Chondrocyte (in vitro differentiated cells): ENCODE measurements at regions not wholly inside any gene's neighbourhood (a gene's known extent, or its start where the extent isn't known, plus 50 kb on each side); places are given as distances from the start of the nearest gene placed in this dataset.

Experiments
- DNase-seq: peaks from one replicate; pipeline ENCODE4 v3.0.0; 2021; ENCODE audit warnings: mixed read lengths, low spot score
- H3K27ac Mint-ChIP-seq: one replicate; pipeline ENCODE4 v1.8.0; 2021; ENCODE audit warnings: mild to moderate bottlenecking, moderate library complexity, mixed read lengths; ENCODE audit not compliant: unreplicated experiment
- H3K27me3 Mint-ChIP-seq: 2 replicates; pipeline ENCODE4 v1.8.0; 2021; ENCODE audit warnings: low read depth, mixed read lengths
- H3K36me3 Mint-ChIP-seq: 2 replicates; pipeline ENCODE4 v1.8.0; 2021; ENCODE audit warnings: low read depth, mixed read lengths
- H3K4me1 Mint-ChIP-seq: 2 replicates; pipeline ENCODE4 v1.8.0; 2021; ENCODE audit warnings: low read depth, mild to moderate bottlenecking, mixed read lengths
- H3K4me3 Mint-ChIP-seq: one replicate; pipeline ENCODE4 v1.8.0; 2021; ENCODE audit warnings: mild to moderate bottlenecking, moderate library complexity, mixed read lengths; ENCODE audit not compliant: unreplicated experiment
- H3K9me3 Mint-ChIP-seq: 2 replicates; pipeline ENCODE4 v1.8.0; 2021; ENCODE audit warnings: low read depth, mixed read lengths
- TF ChIP-seq, protein P1 (sequence below): fragments of 200-600 bp; sonication (generic); IDR thresholded peaks from 2 replicates; pipeline ENCODE4 v1.5.0; 2021; ENCODE audit warnings: antibody characterized with exemption, mild to moderate bottlenecking, moderate library complexity

DNA sequence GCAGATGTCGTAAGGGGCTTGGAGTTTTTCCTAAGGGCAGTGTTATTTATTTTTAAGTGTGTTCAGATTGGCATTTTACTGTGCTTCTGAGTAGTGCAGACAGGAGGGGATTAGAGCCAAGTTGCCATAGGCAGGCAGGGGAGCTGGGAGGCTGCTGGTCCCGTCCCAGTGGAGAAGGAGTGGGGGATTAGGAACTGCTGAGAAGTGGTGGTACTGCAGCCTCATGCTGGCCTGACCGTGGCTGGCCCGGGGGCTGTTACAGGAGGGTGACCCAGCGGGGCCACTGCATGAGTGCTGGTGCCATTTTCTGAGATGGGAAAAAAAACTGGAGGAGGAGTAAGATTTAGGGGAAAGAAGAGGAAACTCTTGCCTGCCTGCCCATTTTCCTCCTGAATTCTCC lies 52.3 kb upstream of the DLK1 start:
- DNase-seq = no peak
- Mint-ChIP-seq H3K9me3 (peaks cover 2% of the 10 kb centered on the region), H3K27ac (no peak overlapping the region), H3K4me1 (peaks cover 40% of the 10 kb centered on the region), H3K36me3 (peaks cover 4% of the 10 kb centered on the region), H3K4me3 (no peak overlapping the region), H3K27me3 (peaks cover 27% of the 10 kb centered on the region)
- TF ChIP-seq, protein P1, sequence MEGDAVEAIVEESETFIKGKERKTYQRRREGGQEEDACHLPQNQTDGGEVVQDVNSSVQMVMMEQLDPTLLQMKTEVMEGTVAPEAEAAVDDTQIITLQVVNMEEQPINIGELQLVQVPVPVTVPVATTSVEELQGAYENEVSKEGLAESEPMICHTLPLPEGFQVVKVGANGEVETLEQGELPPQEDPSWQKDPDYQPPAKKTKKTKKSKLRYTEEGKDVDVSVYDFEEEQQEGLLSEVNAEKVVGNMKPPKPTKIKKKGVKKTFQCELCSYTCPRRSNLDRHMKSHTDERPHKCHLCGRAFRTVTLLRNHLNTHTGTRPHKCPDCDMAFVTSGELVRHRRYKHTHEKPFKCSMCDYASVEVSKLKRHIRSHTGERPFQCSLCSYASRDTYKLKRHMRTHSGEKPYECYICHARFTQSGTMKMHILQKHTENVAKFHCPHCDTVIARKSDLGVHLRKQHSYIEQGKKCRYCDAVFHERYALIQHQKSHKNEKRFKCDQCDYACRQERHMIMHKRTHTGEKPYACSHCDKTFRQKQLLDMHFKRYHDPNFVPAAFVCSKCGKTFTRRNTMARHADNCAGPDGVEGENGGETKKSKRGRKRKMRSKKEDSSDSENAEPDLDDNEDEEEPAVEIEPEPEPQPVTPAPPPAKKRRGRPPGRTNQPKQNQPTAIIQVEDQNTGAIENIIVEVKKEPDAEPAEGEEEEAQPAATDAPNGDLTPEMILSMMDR = no peak

GRCh38 chr14:100674897-100675619 lies 51.6 kb upstream of the DLK1 start:
- no peak overlapping the region for H3K4me3 Mint-ChIP-seq
- peaks cover 46% of the 10 kb centered on the region for H3K4me1 Mint-ChIP-seq
- peaks cover 4% of the 10 kb centered on the region for H3K36me3 Mint-ChIP-seq
- DNase-seq = no peak
- H3K27me3 Mint-ChIP-seq = peaks cover 24% of the 10 kb centered on the region
- no peak overlapping the region for H3K27ac Mint-ChIP-seq
- TF ChIP-seq, protein P1 = no peak
- peaks cover 2% of the 10 kb centered on the region for H3K9me3 Mint-ChIP-seq

DNA sequence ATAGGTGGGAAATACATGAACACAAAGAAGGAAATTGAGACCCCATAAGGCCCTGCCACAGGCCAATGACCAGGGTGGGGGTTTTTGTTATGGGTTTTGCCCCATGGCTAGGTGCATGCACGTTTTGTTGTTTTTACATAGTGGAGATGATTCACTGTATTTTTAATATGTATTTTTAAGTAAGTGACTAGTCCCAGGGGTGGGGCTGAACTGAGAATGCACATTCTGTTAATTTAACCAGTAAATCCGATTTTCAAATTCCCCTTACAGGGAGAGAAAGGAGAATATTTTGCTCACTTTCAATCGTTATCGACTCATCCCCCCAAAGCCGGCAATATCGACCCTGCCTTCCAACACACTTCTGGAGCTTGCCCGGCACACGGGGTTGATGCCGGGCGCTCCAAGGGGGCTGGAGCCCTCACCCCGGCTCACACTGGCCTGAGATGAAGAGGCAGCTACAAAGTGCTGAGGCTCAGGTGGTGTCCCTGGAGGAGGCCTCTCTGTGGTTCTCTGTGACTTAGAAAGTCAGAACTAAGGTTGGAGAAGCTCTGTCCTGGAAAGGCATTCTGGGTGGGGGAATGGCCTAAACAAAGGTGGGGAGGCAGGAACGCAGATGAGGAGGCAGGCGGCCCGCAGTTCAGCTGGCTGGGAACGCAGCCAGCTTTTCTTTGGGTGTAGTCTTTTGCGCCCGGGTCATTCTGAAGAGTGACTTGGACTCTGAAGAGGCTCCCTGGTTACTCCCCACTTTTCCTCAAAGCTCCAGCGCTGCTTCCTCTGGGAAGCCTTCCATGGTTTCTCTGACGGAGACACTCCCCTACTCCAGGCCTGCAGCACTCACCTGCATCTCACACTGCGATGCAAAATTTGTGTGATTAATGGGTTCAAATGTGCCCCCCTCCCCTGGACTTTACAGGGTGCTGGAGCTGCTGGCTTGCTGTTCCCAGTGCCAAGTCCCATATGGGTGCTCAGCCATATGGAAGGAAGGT lies 50.7 kb upstream of the DLK1 start:
- H3K4me3 Mint-ChIP-seq = no peak overlapping the region
- H3K4me1 Mint-ChIP-seq = peaks cover 53% of the 10 kb centered on the region
- TF ChIP-seq, protein P1 = no peak
- H3K27me3 Mint-ChIP-seq = peaks cover 24% of the 10 kb centered on the region
- peaks cover 4% of the 10 kb centered on the region for H3K36me3 Mint-ChIP-seq
- peaks cover 2% of the 10 kb centered on the region for H3K9me3 Mint-ChIP-seq
- H3K27ac Mint-ChIP-seq = no peak overlapping the region
- DNase-seq = no peak
